Neural cell (in vitro differentiated cells): ENCODE measurements at regions not wholly inside any gene's neighbourhood (a gene's known extent, or its start where the extent isn't known, plus 50 kb on each side); places are given as distances from the start of the nearest gene placed in this dataset.
"Not testable (repeated sequence)": the region's sequence is repeated elsewhere in the genome, so short reads cannot be mapped to it uniquely, and the experiment has no call there.

Experiments used
- H2AFZ ChIP-seq: fragments of 200-600, 300-800 bp; sonication (generic), shearing (Covaris generic); 2 replicates; pipeline ENCODE4 v1.6.0; 2014; ENCODE audit warnings: low read depth, mild to moderate bottlenecking, antibody characterized with exemption, low read length, moderate library complexity
- H3F3A ChIP-seq: fragments of 200-600 bp; shearing (Covaris generic); 2 replicates; pipeline ENCODE4 v1.6.1; 2016; ENCODE audit warnings: mild to moderate bottlenecking, moderate library complexity, mixed read lengths, antibody characterized with exemption, low read length; ENCODE audit not compliant: insufficient read depth, poor library complexity, severe bottlenecking
- H3K27ac ChIP-seq: fragments of 200-600, 300-800 bp; sonication (generic), shearing (Covaris generic); 2 replicates; pipeline ENCODE4 v1.5.1; 2014; ENCODE audit warnings: mild to moderate bottlenecking, low read length, moderate library complexity
- H3K27me3 ChIP-seq: fragments of 300-800, 200-600 bp; sonication (generic), shearing (Covaris generic); 2 replicates; pipeline ENCODE4 v1.6.0; 2014; ENCODE audit warnings: mild to moderate bottlenecking, low read depth, low read length, moderate library complexity; ENCODE audit not compliant: insufficient read depth
- H3K36me3 ChIP-seq: fragments of 300-800, 200-600 bp; sonication (generic), shearing (Covaris generic); 2 replicates; pipeline ENCODE4 v1.5.1; 2014; ENCODE audit warnings: mild to moderate bottlenecking, antibody characterized with exemption, low read length, moderate library complexity; ENCODE audit not compliant: insufficient read depth
- H3K4me2 ChIP-seq: fragments of 300-800, 200-600 bp; sonication (generic), shearing (Covaris generic); 2 replicates; pipeline ENCODE4 v1.6.0; 2014; ENCODE audit warnings: mild to moderate bottlenecking, low read length
- H3K4me3 ChIP-seq: fragments of 300-800, 200-600 bp; sonication (generic), shearing (Covaris generic); 2 replicates; pipeline ENCODE4 v1.5.1; 2014; ENCODE audit warnings: mild to moderate bottlenecking, low read length, moderate library complexity
- H3K79me2 ChIP-seq: fragments of 200-600 bp; shearing (Covaris generic); replicated peaks from 2 replicates; pipeline ENCODE4 v1.6.0; 2014; ENCODE audit warnings: mild to moderate bottlenecking, low read length, moderate library complexity; ENCODE audit not compliant: insufficient read depth
- H3K9ac ChIP-seq: fragments of 300-800, 200-600 bp; sonication (generic), shearing (Covaris generic); 2 replicates; pipeline ENCODE4 v1.6.1; 2016; ENCODE audit warnings: mild to moderate bottlenecking, low read length, mixed read lengths
- H3K9me2 ChIP-seq: fragments of 200-600 bp; shearing (Covaris generic); 2 replicates; pipeline ENCODE4 v1.6.1; 2016; ENCODE audit warnings: mild to moderate bottlenecking, low read length, mixed read lengths; ENCODE audit not compliant: insufficient read depth
- H3K9me3 ChIP-seq: fragments of 200-600, 300-800 bp; sonication (generic), shearing (Covaris generic); 2 replicates; pipeline ENCODE4 v1.6.1; 2016; ENCODE audit warnings: mild to moderate bottlenecking, mixed run types, low read length, moderate library complexity, mixed read lengths
- H4K20me1 ChIP-seq: fragments of 200-600 bp; shearing (Covaris generic); 2 replicates; pipeline ENCODE4 v1.6.1; 2016; ENCODE audit warnings: mild to moderate bottlenecking, mixed run types; ENCODE audit not compliant: insufficient read depth
- EP300 ChIP-seq: fragments of 450-650 bp; conservative IDR thresholded peaks from 2 replicates; pipeline ENCODE4 v1.6.1; 2014; ENCODE audit warnings: antibody characterized with exemption, mild to moderate bottlenecking, moderate library complexity; ENCODE audit not compliant: poor library complexity, severe bottlenecking
- EZH2 ChIP-seq: fragments of 200-600, 300-800 bp; shearing (Covaris generic), sonication (generic); IDR thresholded peaks from 2 replicates; pipeline ENCODE4 v1.6.1; 2014; ENCODE audit warnings: antibody characterized with exemption, low read length, borderline replicate concordance, mild to moderate bottlenecking; ENCODE audit not compliant: insufficient read depth, poor library complexity, severe bottlenecking
- MXI1 ChIP-seq: fragments of 450-650 bp; conservative IDR thresholded peaks from 2 replicates; pipeline ENCODE4 v1.6.1; 2014; ENCODE audit warnings: antibody characterized with exemption, mild to moderate bottlenecking; ENCODE audit not compliant: poor library complexity, severe bottlenecking
- POLR2AphosphoS5 ChIP-seq: IDR thresholded peaks from 2 replicates; pipeline ENCODE4 v1.6.1; 2012
- RAD21 ChIP-seq: fragments of 450-650 bp; conservative IDR thresholded peaks from 2 replicates; pipeline ENCODE4 v1.6.1; 2014; ENCODE audit warnings: antibody characterized with exemption, mild to moderate bottlenecking, moderate library complexity
- SMC3 ChIP-seq: fragments of 450-650 bp; conservative IDR thresholded peaks from 2 replicates; pipeline ENCODE4 v1.6.1; 2014; ENCODE audit warnings: antibody characterized with exemption, mild to moderate bottlenecking, moderate library complexity; ENCODE audit not compliant: poor library complexity
- TAF1 ChIP-seq: IDR thresholded peaks from 2 replicates; pipeline ENCODE4 v1.6.1; 2012; ENCODE audit warnings: low read depth
- TF ChIP-seq, protein P1 (sequence below): IDR thresholded peaks from 2 replicates; pipeline ENCODE4 v1.6.1; 2012; ENCODE audit warnings: borderline replicate concordance
- TF ChIP-seq, protein P2 (sequence below): fragments of 450-650 bp; IDR thresholded peaks from 2 replicates; pipeline ENCODE4 v1.5.1; 2014; ENCODE audit warnings: antibody characterized with exemption, mild to moderate bottlenecking, moderate library complexity; ENCODE audit not compliant: poor library complexity, severe bottlenecking

DNA sequence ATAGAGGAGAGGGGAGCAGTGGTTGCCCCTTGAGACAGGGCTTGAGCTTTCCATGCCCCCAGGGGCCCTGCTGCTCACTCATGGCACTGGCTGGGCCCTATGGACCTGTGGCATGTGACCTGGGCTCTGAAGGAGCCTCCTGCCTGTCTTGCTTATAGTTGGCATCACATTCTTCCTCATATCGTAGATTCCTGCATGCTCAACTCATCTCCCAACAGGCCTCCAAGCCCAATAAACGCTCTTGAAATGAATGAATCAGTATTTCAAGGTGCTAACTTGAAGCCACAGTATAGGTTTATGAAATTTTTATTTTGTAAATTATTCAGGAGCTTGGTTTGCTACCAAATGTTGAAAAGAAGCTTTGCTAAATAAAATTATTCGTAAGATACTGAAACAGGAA is 93.3 kb upstream of the SLC7A14 start:
- Histone ChIP-seq H3K79me2 (no peaks in the 10 kb centered on the region), H3F3A (no peaks in the 10 kb centered on the region), H3K27me3 (no peaks in the 10 kb centered on the region), H2AFZ (no peak overlapping the region), H3K36me3 (no peaks in the 10 kb centered on the region), H3K4me3 (no peak overlapping the region), H3K9me2 (no peaks in the 10 kb centered on the region), H3K9me3 (no peaks in the 10 kb centered on the region), H3K4me2 (no peak overlapping the region), H4K20me1 (no peaks in the 10 kb centered on the region), H3K9ac (no peak overlapping the region), H3K27ac (no peak overlapping the region)
- TF ChIP-seq, protein P1, sequence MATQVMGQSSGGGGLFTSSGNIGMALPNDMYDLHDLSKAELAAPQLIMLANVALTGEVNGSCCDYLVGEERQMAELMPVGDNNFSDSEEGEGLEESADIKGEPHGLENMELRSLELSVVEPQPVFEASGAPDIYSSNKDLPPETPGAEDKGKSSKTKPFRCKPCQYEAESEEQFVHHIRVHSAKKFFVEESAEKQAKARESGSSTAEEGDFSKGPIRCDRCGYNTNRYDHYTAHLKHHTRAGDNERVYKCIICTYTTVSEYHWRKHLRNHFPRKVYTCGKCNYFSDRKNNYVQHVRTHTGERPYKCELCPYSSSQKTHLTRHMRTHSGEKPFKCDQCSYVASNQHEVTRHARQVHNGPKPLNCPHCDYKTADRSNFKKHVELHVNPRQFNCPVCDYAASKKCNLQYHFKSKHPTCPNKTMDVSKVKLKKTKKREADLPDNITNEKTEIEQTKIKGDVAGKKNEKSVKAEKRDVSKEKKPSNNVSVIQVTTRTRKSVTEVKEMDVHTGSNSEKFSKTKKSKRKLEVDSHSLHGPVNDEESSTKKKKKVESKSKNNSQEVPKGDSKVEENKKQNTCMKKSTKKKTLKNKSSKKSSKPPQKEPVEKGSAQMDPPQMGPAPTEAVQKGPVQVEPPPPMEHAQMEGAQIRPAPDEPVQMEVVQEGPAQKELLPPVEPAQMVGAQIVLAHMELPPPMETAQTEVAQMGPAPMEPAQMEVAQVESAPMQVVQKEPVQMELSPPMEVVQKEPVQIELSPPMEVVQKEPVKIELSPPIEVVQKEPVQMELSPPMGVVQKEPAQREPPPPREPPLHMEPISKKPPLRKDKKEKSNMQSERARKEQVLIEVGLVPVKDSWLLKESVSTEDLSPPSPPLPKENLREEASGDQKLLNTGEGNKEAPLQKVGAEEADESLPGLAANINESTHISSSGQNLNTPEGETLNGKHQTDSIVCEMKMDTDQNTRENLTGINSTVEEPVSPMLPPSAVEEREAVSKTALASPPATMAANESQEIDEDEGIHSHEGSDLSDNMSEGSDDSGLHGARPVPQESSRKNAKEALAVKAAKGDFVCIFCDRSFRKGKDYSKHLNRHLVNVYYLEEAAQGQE, result no peak
- TF ChIP-seq TAF1 (no peak), EP300 (no peak), SMC3 (no peak), RAD21 (no peak), MXI1 (no peak), POLR2AphosphoS5 (no peak), EZH2 (no peak)
- TF ChIP-seq, protein P2, sequence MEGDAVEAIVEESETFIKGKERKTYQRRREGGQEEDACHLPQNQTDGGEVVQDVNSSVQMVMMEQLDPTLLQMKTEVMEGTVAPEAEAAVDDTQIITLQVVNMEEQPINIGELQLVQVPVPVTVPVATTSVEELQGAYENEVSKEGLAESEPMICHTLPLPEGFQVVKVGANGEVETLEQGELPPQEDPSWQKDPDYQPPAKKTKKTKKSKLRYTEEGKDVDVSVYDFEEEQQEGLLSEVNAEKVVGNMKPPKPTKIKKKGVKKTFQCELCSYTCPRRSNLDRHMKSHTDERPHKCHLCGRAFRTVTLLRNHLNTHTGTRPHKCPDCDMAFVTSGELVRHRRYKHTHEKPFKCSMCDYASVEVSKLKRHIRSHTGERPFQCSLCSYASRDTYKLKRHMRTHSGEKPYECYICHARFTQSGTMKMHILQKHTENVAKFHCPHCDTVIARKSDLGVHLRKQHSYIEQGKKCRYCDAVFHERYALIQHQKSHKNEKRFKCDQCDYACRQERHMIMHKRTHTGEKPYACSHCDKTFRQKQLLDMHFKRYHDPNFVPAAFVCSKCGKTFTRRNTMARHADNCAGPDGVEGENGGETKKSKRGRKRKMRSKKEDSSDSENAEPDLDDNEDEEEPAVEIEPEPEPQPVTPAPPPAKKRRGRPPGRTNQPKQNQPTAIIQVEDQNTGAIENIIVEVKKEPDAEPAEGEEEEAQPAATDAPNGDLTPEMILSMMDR, result no peak

DNA sequence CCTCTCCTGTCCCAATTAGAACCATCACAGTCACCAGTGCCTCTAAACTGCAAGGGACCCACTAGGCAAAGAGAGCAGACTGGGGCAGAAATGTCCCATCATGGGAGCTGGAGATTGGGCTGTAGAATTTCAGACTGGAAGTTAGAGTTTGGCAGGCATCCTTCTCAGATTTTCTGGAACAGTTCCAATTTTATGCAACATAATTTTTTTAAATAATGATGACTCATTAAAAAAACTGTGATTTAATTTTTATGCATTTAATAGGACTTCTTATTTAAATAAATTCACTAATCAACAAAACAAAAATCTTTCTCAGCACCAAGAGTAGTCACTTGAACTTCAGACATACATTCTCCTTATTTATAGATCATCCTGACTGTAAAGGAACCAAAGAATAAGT is 84.6 kb upstream of the SLC7A14 start:
- H3K9ac ChIP-seq, result no peak overlapping the region
- no peaks in the 10 kb centered on the region for H3K27me3 ChIP-seq
- no peaks in the 10 kb centered on the region for H3K9me2 ChIP-seq
- TF ChIP-seq EP300 (no peak), SMC3 (no peak), POLR2AphosphoS5 (no peak), TAF1 (no peak), RAD21 (no peak), EZH2 (no peak), MXI1 (no peak)
- TF ChIP-seq, protein P2, result no peak
- TF ChIP-seq, protein P1, result no peak
- no peaks in the 10 kb centered on the region for H4K20me1 ChIP-seq
- no peak overlapping the region for H2AFZ ChIP-seq
- H3K27ac ChIP-seq, result no peak overlapping the region
- no peaks in the 10 kb centered on the region for H3K36me3 ChIP-seq
- H3F3A ChIP-seq, result no peaks in the 10 kb centered on the region
- H3K4me3 ChIP-seq, result no peak overlapping the region
- H3K4me2 ChIP-seq, result no peak overlapping the region
- no peaks in the 10 kb centered on the region for H3K79me2 ChIP-seq
- H3K9me3 ChIP-seq, result no peaks in the 10 kb centered on the region

DNA sequence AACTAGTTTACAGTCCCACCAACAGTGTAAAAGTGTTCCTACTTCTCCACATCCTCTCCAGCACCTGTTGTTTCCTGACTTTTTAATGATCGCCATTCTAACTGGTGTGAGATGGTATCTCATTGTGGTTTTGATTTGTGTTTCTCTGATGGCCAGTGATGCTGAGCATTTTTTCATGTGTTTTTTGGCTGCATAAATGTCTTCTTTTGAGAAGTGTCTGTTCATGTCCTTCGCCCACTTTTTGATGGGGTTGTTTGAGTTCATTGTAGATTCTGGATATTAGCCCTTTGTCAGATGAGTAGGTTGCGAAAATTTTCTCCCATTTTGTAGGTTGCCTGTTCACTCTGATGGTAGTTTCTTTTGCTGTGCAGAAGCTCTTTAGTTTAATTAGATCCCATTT is 77.1 kb upstream of the SLC7A14 start:
- H3K79me2 ChIP-seq, H3K36me3 ChIP-seq, H4K20me1 ChIP-seq, H3F3A ChIP-seq, H3K4me2 ChIP-seq, H3K4me3 ChIP-seq, H3K9ac ChIP-seq, H3K9me2 ChIP-seq, H2AFZ ChIP-seq, H3K27me3 ChIP-seq, H3K27ac ChIP-seq, H3K9me3 ChIP-seq: not testable (repeated sequence)
